Esophagus muscularis mucosa (tissue), 3 donors: ENCODE measurements at regions not wholly inside any gene's neighbourhood (a gene's known extent, or its start where the extent isn't known, plus 50 kb on each side); places are given as distances from the start of the nearest gene placed in this dataset.

Source experiments
- CTCF ChIP-seq, 3 experiments: fragments of 200-600 bp in 2 of 3; fragments of 450-650 bp in 1 of 3; sonication (generic) in 2 of 3; IDR thresholded peaks; one replicate each; pipeline ENCODE4 v1.5.1; 2017 to 2019; ENCODE audit warnings: antibody characterized with exemption in 3 of 3, mild to moderate bottlenecking in 2 of 3, moderate library complexity in 1 of 3
- POLR2A ChIP-seq: fragments of 450-650 bp; IDR thresholded peaks from one replicate; pipeline ENCODE4 v1.6.1; 2017; ENCODE audit warnings: antibody characterized with exemption, moderate library complexity, mild to moderate bottlenecking, low read depth
- POLR2AphosphoS5 ChIP-seq, 2 donors: sonication (generic); formaldehyde crosslinking; IDR thresholded peaks; one replicate each; pipeline ENCODE4 v1.6.1; 2017; ENCODE audit warnings: antibody characterized with exemption in 2 of 2

- TF ChIP-seq POLR2A (no peak), CTCF (IDR thresholded peaks at IDR 0.05) (no peak), POLR2AphosphoS5 (IDR thresholded peaks at IDR 0.05) (no peak)
These were observed 73.2 kb upstream of the GPR158 start for GRCh38 chr10:25101461-25102146.
